ENCODE measurements at regions not wholly inside any gene's neighbourhood (a gene's known extent, or its start where the extent isn't known, plus 50 kb on each side); places are given as distances from the start of the nearest gene placed in this dataset.

DNA sequence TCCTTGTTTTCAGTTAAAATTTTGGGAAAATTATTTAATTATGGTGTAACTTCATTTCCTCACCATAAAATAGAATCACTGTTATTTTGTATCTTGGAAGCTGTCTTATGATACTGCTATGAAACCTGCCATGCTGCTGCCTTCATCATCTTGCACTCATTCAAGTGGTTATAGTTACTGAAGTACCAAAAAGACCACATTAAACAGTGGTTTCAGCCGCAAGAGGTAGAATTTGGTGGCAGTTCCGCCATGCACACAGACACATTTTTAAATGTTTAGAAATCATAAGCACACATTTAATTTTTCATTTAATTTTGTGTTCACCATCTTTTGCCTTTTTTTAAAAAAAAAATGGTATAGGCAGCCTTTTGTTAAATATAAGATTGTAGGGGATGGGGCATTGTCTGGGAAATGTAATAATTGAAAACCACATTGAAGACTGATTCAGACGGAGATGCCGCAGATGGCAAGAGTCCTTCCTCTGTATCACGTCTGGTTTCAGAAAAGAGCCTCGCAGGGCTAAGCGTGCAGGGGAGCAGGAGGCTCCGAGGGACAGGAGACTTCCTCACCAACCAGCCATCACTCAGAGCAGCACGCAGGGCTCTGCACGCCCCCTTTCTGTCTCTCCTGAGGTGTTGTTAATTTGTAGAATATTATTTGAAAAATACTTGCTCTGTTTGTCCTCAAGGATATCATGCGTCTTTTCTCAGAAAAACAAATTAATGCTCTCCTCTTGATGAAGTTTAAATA, 115.2 kb upstream of the PELI2 start:
- no peak for TF ChIP-seq LEF1 (IDR thresholded peaks at IDR 0.05; ENCODE audit: borderline replicate concordance)
- no peak for TF ChIP-seq HDGF (IDR thresholded peaks at IDR 0.05; ENCODE audit: borderline replicate concordance)
- TF ChIP-seq TARDBP (IDR thresholded peaks at IDR 0.05), result no peak
- TF ChIP-seq NFRKB (IDR thresholded peaks at IDR 0.05), result no peak
- no peak for TF ChIP-seq ZNF384 (IDR thresholded peaks at IDR 0.05)
- TF ChIP-seq L3MBTL2 (conservative IDR thresholded peaks at IDR 0.05), result no peak
- no peak for TF ChIP-seq SUZ12 (IDR thresholded peaks at IDR 0.05)

Data from HEK293T (cell line).